HepG2 (cell line): ENCODE measurements at regions not wholly inside any gene's neighbourhood (a gene's known extent, or its start where the extent isn't known, plus 50 kb on each side); places are given as distances from the start of the nearest gene placed in this dataset.

Source experiments
- AFF4 ChIP-seq: sonication (generic); formaldehyde crosslinking; IDR thresholded peaks from 2 replicates; pipeline ENCODE4 v1.4.0; 2020; ENCODE audit warnings: missing genetic modification reagents
- ZMAT5 ChIP-seq: sonication (generic); formaldehyde crosslinking; IDR thresholded peaks from 2 replicates; pipeline ENCODE4 v1.5.0; 2020; ENCODE audit warnings: mild to moderate bottlenecking, low read depth, missing genetic modification reagents, borderline replicate concordance
- ZNF160 ChIP-seq: sonication (generic); formaldehyde crosslinking; IDR thresholded peaks from 2 replicates; pipeline ENCODE4 v1.8.0; 2022; ENCODE audit warnings: mild to moderate bottlenecking, inconsistent platforms, missing genetic modification reagents
- ZNF281 ChIP-seq: sonication (generic); formaldehyde crosslinking; IDR thresholded peaks from 2 replicates; pipeline ENCODE4 v1.4.0; 2020; ENCODE audit warnings: missing genetic modification reagents, borderline replicate concordance
- ZNF326 ChIP-seq: sonication (generic); formaldehyde crosslinking; IDR thresholded peaks from 2 replicates; pipeline ENCODE4 v1.4.0; 2020; ENCODE audit warnings: missing genetic modification reagents, borderline replicate concordance
- ZNF737 ChIP-seq: sonication (generic); formaldehyde crosslinking; IDR thresholded peaks from 2 replicates; pipeline ENCODE4 v1.5.0; 2020; ENCODE audit warnings: missing genetic modification reagents, mild to moderate bottlenecking, borderline replicate concordance
- ZNF83 ChIP-seq: sonication (generic); formaldehyde crosslinking; IDR thresholded peaks from 2 replicates; pipeline ENCODE4 v1.4.0; 2020; ENCODE audit warnings: missing genetic modification reagents, mild to moderate bottlenecking, borderline replicate concordance

GRCh38 chr13:61258185-61258584 lies 157.5 kb downstream of the PCDH20 start (continued):
- no peak for TF ChIP-seq ZNF281 (CRISPR knock-in tag)
- TF ChIP-seq AFF4 (CRISPR knock-in tag): no peak
- no peak for TF ChIP-seq ZNF737 (CRISPR knock-in tag)
- TF ChIP-seq ZNF83: no peak
- TF ChIP-seq ZNF160: no peak
- TF ChIP-seq ZMAT5 (CRISPR knock-in tag): no peak
- no peak for TF ChIP-seq ZNF326 (CRISPR knock-in tag)
- TF ChIP-seq, all 625 proteins: peak for 0
